ENCODE measurements at regions not wholly inside any gene's neighbourhood (a gene's known extent, or its start where the extent isn't known, plus 50 kb on each side); places are given as distances from the start of the nearest gene placed in this dataset.

DNA sequence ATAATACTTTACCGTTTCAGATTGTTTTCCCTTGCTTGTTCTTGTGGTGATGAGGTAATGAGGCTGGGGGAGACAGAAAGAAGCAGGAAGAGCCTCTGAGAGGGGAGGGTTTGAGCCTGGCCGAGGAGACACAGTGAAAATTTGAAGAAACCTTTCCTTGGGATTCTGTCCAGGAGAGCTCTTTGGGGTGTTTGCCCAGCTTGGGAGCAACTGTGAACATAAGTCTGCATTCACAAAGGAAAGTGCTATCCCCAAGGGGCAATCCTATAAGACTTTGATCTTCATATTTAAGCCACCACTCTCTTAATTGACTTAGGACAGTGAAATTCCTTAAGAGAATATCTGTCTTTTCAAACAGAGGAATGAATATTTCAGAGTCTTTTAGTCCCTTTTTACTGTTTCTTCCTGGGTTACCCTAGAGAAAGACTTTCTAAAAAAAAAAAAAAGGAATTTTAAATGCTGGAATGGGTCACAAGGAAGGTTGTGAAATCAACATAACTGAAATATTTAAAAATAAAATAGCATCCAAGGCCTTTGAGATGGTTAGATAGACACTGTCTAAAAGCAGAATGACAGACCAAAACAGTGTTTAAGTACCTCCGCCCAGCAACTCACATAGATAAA, 52.5 kb upstream of the STAM2 start:
- Histone ChIP-seq H3K9me3 (replicated peaks) (no peaks in the 10 kb centered on the region), H3K4me3 (no peak overlapping the region), H3K27ac (replicated peaks) (no peak overlapping the region), H3K36me3 (no peaks in the 10 kb centered on the region), H3K4me1 (peaks cover 13% of the 10 kb centered on the region), H3K27me3 (ENCODE audit: low read depth) (no peaks in the 10 kb centered on the region)
- no peak for DNase-seq
- no peak for TF ChIP-seq CTCF (IDR thresholded peaks at IDR 0.05; ENCODE audit: borderline replicate concordance)
- intact Hi-C loops (cut with micrococcal nuclease), result no loop called here

DNA sequence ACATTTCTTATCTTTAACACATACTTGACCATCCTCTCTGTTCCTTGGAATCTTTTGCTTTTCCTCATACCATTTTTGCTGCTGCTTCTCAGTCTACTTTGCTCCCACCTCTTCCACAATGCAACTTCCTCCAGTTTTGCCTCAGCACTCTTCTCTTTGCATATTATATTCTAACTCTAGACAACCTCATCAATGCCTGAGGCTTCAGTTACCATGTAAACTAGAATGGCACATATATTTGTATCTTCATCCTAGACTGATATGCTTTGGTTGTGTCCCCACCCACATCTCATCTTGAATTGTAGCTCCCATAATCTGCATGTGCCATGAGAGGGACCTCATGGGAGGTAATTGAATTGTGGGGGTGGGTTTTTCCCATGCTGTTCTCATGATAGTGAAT, 55.9 kb upstream of the STAM2 start:
- H3K36me3 ChIP-seq, result no peaks in the 10 kb centered on the region
- no peak for TF ChIP-seq CTCF (IDR thresholded peaks at IDR 0.05; ENCODE audit: borderline replicate concordance)
- no peak overlapping the region for H3K4me3 ChIP-seq
- no peak for DNase-seq
- no peak overlapping the region for H3K27ac ChIP-seq (replicated peaks)
- intact Hi-C loops (cut with micrococcal nuclease), result no loop called here
- no peaks in the 10 kb centered on the region for H3K9me3 ChIP-seq (replicated peaks)
- H3K4me1 ChIP-seq, result no peaks in the 10 kb centered on the region
- H3K27me3 ChIP-seq (ENCODE audit: low read depth), result no peaks in the 10 kb centered on the region

DNA sequence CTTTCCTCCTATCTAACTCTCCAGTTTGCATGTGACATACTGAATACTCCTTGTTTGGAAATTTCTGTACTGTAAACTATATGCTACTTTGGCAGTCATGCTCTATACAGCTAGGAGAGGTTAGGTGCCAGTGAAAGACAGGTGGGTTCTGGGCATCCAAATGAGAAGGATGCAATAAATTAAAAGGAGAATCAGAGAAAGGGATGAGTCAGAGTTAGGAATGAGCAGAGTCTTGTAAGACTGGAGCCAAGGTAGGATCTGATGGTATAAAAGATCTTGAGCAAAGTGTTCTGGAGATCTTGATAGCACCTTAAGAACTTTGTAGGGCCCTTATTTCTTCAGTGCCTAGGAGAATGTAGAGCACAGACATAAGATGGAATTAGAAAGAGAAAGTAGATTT, 58.7 kb upstream of the STAM2 start:
- H3K36me3 ChIP-seq, result no peaks in the 10 kb centered on the region
- no peak for DNase-seq
- intact Hi-C loops (cut with micrococcal nuclease), result no loop called here
- no peaks in the 10 kb centered on the region for H3K27me3 ChIP-seq (ENCODE audit: low read depth)
- H3K4me1 ChIP-seq, result no peaks in the 10 kb centered on the region
- no peak overlapping the region for H3K4me3 ChIP-seq
- H3K9me3 ChIP-seq (replicated peaks), result no peaks in the 10 kb centered on the region
- no peak overlapping the region for H3K27ac ChIP-seq (replicated peaks)
- no peak for TF ChIP-seq CTCF (IDR thresholded peaks at IDR 0.05; ENCODE audit: borderline replicate concordance)

DNA sequence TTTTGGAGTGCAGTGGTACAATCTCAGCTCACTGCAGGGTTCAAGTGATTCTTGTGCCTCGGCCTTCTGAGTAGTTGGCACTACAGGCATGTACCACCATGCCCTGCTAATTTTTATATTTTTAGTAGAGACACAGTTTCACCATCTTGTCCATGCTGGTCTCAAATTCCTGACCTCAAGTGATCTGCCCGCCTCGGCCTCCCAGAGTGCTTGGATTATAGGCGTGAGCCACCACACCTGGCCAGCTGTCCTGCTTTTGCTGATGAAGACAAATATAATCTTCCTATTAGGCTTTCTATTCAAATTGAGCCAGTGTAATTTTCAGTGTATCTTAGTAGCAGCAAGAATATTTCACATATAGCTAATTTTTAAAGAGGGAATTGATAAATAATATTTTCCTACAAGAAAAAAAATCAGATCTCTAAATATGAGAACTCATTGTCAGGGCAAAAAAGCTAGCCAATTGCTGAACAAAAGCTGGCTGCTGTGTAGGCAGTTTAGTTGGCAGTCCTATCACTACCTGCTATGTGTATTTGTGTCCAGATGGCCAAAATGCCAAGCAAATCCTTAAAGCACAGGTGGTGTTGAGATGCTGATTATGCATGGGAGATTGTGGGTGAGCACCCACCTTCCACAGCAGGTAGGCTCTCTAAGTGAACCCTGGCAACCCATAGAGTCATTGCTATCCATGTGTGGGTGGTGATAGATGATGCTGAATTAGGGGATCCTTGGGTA, 60.8 kb upstream of the STAM2 start:
- Histone ChIP-seq H3K4me1 (peaks cover under 1% of the 10 kb centered on the region), H3K4me3 (no peak overlapping the region), H3K9me3 (replicated peaks) (peaks cover 18% of the 10 kb centered on the region), H3K36me3 (no peaks in the 10 kb centered on the region), H3K27ac (replicated peaks) (no peak overlapping the region), H3K27me3 (ENCODE audit: low read depth) (no peaks in the 10 kb centered on the region)
- no peak for DNase-seq
- TF ChIP-seq CTCF (IDR thresholded peaks at IDR 0.05; ENCODE audit: borderline replicate concordance), result no peak
- intact Hi-C loops (cut with micrococcal nuclease), result no loop called here

DNA sequence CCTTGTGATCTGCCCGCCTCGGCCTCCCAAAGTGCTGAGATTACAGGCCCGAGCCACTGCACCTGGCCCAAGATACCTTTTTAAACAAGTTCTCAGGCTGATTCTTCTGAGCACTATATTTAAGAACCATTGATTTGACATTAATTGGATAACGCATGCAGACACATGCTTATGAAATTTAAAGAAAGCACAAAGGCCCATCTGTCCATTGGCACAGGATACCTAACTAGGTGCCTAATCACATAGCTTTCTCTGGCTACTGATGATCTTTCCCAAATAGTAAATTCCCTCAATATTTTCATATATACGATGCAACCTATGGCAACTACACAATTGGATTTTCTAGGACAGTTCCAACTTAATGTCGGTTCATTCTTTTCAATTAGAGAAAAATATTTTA, 62.5 kb upstream of the STAM2 start:
- Histone ChIP-seq H3K4me3 (no peak overlapping the region), H3K27me3 (ENCODE audit: low read depth) (no peaks in the 10 kb centered on the region), H3K4me1 (peaks cover 7% of the 10 kb centered on the region), H3K9me3 (replicated peaks) (peaks cover 18% of the 10 kb centered on the region), H3K36me3 (no peaks in the 10 kb centered on the region), H3K27ac (replicated peaks) (no peak overlapping the region)
- TF ChIP-seq CTCF (IDR thresholded peaks at IDR 0.05; ENCODE audit: borderline replicate concordance), result no peak
- no peak for DNase-seq
- intact Hi-C loops (cut with micrococcal nuclease), result no loop called here
